GM10248 (cell line): ENCODE measurements at regions not wholly inside any gene's neighbourhood (a gene's known extent, or its start where the extent isn't known, plus 50 kb on each side); places are given as distances from the start of the nearest gene placed in this dataset.

Source experiments
- CTCF ChIA-PET: fragments of 300-600 bp; sonication (Branson Sonifier 250); formaldehyde crosslinking; extraction: SDS; loops from one replicate; lab custom pipeline; 2021; ENCODE audit warnings: antibody characterized with exemption; lab: Yijun Ruan, JAX
- POLR2A ChIA-PET: fragments of 350-650 bp; sonication (Branson Sonifier 250); formaldehyde crosslinking; extraction: SDS; loops from one replicate; lab custom pipeline; 2020; ENCODE audit warnings: antibody characterized with exemption; lab: Yijun Ruan, JAX
- DNase-seq: peaks from one replicate; pipeline ENCODE4 v3.0.0; 2012; ENCODE audit errors: extremely low spot score
- CTCF ChIP-seq: IDR thresholded peaks from 2 replicates; pipeline ENCODE4 v1.5.1; 2012; ENCODE audit warnings: mild to moderate bottlenecking, low read depth; ENCODE audit errors: extremely low read depth, missing control alignments, control extremely low read depth

- TF ChIP-seq CTCF = no peak
Observed at GRCh38 chr3:166201476-166201875, 364.3 kb upstream of the BCHE start.

GRCh38 chr3:166199491-166199890 is 362.3 kb upstream of the BCHE start:
- TF ChIP-seq CTCF = no peak
- DNase-seq = no peak
- ChIA-PET CTCF (interaction anchor here (1.2 kb wide), 1 partner anchor 16 kb away, joined by 4 read pairs; no protein-coding TSS in a partner anchor), POLR2A (no interaction called here)

More at GRCh38 chr3:166201476-166201875, 364.3 kb upstream of the BCHE start:
- CTCF ChIA-PET = no interaction called here
- no peak for DNase-seq
- POLR2A ChIA-PET = no interaction called here

GRCh38 chr3:166195808-166196207 is 358.6 kb upstream of the BCHE start:
- no peak for TF ChIP-seq CTCF
- DNase-seq = no peak
- CTCF ChIA-PET = no interaction called here
- POLR2A ChIA-PET = no interaction called here

- TF ChIP-seq CTCF = no peak
- DNase-seq = no peak
- ChIA-PET POLR2A (no interaction called here), CTCF (interaction anchor here (1.9 kb wide), 1 partner anchor 11 kb away, joined by 6 read pairs; no protein-coding TSS in a partner anchor)
Observed at GRCh38 chr3:166191411-166191810, 354.2 kb upstream of the BCHE start.

- CTCF ChIA-PET = interaction anchor here (1.9 kb wide), 1 partner anchor 10 kb away, joined by 6 read pairs; no protein-coding TSS in a partner anchor
- POLR2A ChIA-PET = no interaction called here
- no peak for DNase-seq
- TF ChIP-seq CTCF = no peak
Observed at GRCh38 chr3:166190360-166190759, 353.1 kb upstream of the BCHE start.

GRCh38 chr3:166187237-166187636 is 350.0 kb upstream of the BCHE start:
- ChIA-PET POLR2A (no interaction called here), CTCF (no interaction called here)
- TF ChIP-seq CTCF = no peak
- no peak for DNase-seq

GRCh38 chr3:166186003-166186402 is 348.8 kb upstream of the BCHE start:
- ChIA-PET CTCF (no interaction called here), POLR2A (no interaction called here)
- DNase-seq = no peak
- no peak for TF ChIP-seq CTCF
